Right atrium auricular region (tissue), 2 donors: ENCODE measurements at regions not wholly inside any gene's neighbourhood (a gene's known extent, or its start where the extent isn't known, plus 50 kb on each side); places are given as distances from the start of the nearest gene placed in this dataset.

Experiments used
- DNase-seq: peaks from one replicate; pipeline ENCODE4 v3.0.0-alpha.2; 2019; ENCODE audit warnings: low spot score
- H3K27ac ChIP-seq, 2 donors: fragments of 200-600 bp; sonication (generic); 1 replicate in 1 of 2; 2 replicates in 1 of 2; pipeline ENCODE4 v1.5.1; 2016 to 2019
- H3K27me3 ChIP-seq, 2 donors: fragments of 200-600 bp; sonication (generic); one replicate each; pipeline versions ENCODE4 v1.5.1 to v1.6.0; 2017 to 2019
- H3K36me3 ChIP-seq: fragments of 200-600 bp; sonication (generic); one replicate; pipeline ENCODE4 v1.5.1; 2016
- H3K4me1 ChIP-seq, 2 donors: fragments of 200-600 bp; sonication (generic); one replicate each; pipeline versions ENCODE4 v1.5.1 to v1.6.0; 2017 to 2019
- H3K4me3 ChIP-seq, 2 donors: fragments of 200-600 bp; sonication (generic); 1 replicate in 1 of 2; 2 replicates in 1 of 2; pipeline ENCODE4 v1.5.1; 2017 to 2019; ENCODE audit warnings: mild to moderate bottlenecking in 1 of 2, moderate library complexity in 1 of 2
- H3K9me3 ChIP-seq, 2 donors: fragments of 200-600 bp; sonication (generic); one replicate each; pipeline ENCODE4 v1.5.1; 2019
- CTCF ChIP-seq, 2 donors: fragments of 200-600 bp; sonication (generic); IDR thresholded peaks; one replicate each; pipeline ENCODE4 v1.5.1; 2019; ENCODE audit warnings: antibody characterized with exemption in 2 of 2

GRCh38 chr12:77578466-77579220, 252.1 kb upstream of the NAV3 start:
- H3K36me3 ChIP-seq = no peaks in the 10 kb centered on the region
- no peak overlapping the region for H3K27ac ChIP-seq
- H3K4me3 ChIP-seq = no peak overlapping the region
- H3K9me3 ChIP-seq = no peaks in the 10 kb centered on the region
- H3K4me1 ChIP-seq = no peaks in the 10 kb centered on the region
- no peak for TF ChIP-seq CTCF (IDR thresholded peaks at IDR 0.05)
- DNase-seq = no peak
- H3K27me3 ChIP-seq = no peaks in the 10 kb centered on the region

- Histone ChIP-seq H3K9me3 (no peaks in the 10 kb centered on the region), H3K36me3 (no peaks in the 10 kb centered on the region), H3K4me1 (no peaks in the 10 kb centered on the region), H3K4me3 (no peak overlapping the region), H3K27ac (no peak overlapping the region), H3K27me3 (no peaks in the 10 kb centered on the region)
- no peak for DNase-seq
- no peak for TF ChIP-seq CTCF (IDR thresholded peaks at IDR 0.05)
These were observed 252.9 kb upstream of the NAV3 start for GRCh38 chr12:77577791-77578190.

- H3K36me3 ChIP-seq = no peaks in the 10 kb centered on the region
- no peak for TF ChIP-seq CTCF (IDR thresholded peaks at IDR 0.05)
- H3K9me3 ChIP-seq = no peaks in the 10 kb centered on the region
These were observed 255.2 kb upstream of the NAV3 start for GRCh38 chr12:77575376-77575919.

GRCh38 chr12:77572371-77572770, 258.3 kb upstream of the NAV3 start:
- H3K9me3 ChIP-seq = no peaks in the 10 kb centered on the region
- H3K4me1 ChIP-seq = no peaks in the 10 kb centered on the region
- H3K4me3 ChIP-seq = no peak overlapping the region
- H3K27me3 ChIP-seq = no peaks in the 10 kb centered on the region
- H3K36me3 ChIP-seq = no peaks in the 10 kb centered on the region
- no peak for TF ChIP-seq CTCF (IDR thresholded peaks at IDR 0.05)
- DNase-seq = no peak
- H3K27ac ChIP-seq = no peak overlapping the region

More at GRCh38 chr12:77575376-77575919, 255.2 kb upstream of the NAV3 start:
- no peak for DNase-seq
- H3K4me1 ChIP-seq = no peaks in the 10 kb centered on the region
- no peak overlapping the region for H3K27ac ChIP-seq
- H3K27me3 ChIP-seq = no peaks in the 10 kb centered on the region
- no peak overlapping the region for H3K4me3 ChIP-seq

- H3K27ac ChIP-seq = no peak overlapping the region
- TF ChIP-seq CTCF (IDR thresholded peaks at IDR 0.05) = no peak
These were observed 258.9 kb upstream of the NAV3 start for GRCh38 chr12:77571768-77572167.

More at GRCh38 chr12:77571768-77572167, 258.9 kb upstream of the NAV3 start:
- DNase-seq = no peak
- Histone ChIP-seq H3K4me3 (no peak overlapping the region), H3K27me3 (no peaks in the 10 kb centered on the region), H3K36me3 (no peaks in the 10 kb centered on the region), H3K4me1 (no peaks in the 10 kb centered on the region), H3K9me3 (no peaks in the 10 kb centered on the region)
